ENCODE measurements at regions not wholly inside any gene's neighbourhood (a gene's known extent, or its start where the extent isn't known, plus 50 kb on each side); places are given as distances from the start of the nearest gene placed in this dataset.

DNA sequence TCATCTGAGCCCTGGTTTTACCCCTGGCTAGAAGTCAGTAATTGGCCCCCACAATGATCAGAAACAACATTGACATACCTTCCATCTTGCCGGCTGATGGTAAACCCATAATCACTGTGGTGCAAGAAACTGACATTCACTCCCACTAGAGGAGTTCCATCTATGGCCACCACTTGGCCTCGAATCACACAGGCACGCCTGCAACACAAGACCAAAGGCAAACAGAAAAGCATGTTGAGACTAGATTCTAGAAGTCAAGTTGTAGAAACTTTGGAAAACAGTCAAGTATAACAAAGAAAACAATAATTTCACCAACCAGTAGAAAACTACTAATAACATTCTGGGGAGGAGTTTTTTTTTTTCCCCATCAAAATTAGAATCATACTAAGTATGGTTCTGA is 183.4 kb downstream of the SH2D1A start:
- no peak for DNase-seq

DNA sequence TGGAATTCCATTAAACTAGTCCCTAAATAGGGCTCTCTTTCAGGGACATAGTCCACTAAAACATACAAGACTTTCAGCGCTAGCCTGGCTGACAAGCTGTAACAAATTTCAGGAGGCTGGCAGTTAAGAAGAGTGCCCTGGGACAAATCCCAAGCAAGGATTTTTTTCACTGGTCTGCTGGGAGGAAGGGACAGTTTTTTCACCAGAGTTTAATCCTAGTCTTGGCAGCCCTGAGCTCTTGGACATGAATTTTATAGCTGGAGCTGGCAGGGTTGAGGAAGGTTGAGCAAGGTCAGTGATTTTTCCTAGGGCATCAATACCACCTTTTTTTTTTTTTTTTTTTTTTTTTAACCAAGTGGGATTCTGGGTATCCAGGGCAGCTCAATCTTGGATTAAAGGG is 184.4 kb downstream of the SH2D1A start:
- no peak for DNase-seq

DNA sequence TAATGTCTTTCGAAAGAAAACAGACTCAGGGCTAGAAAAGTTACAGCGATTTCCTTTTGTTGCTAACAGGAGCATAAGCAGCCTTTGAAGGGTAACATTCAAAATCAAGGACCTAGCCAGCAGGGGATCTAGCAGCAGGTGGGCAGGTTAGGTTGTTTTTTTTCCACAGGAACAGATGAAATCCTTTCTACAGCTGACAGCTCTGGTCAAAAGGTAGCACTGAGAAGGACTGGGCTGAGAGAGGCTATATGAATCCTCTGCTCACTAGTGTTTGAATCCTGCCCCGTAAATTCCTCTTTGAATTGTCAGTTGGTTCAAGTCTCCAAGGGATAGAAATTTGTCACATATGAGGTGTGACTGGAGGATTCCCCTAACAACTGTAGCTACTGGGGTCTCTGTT is 188.2 kb downstream of the SH2D1A start:
- no peak for DNase-seq

DNA sequence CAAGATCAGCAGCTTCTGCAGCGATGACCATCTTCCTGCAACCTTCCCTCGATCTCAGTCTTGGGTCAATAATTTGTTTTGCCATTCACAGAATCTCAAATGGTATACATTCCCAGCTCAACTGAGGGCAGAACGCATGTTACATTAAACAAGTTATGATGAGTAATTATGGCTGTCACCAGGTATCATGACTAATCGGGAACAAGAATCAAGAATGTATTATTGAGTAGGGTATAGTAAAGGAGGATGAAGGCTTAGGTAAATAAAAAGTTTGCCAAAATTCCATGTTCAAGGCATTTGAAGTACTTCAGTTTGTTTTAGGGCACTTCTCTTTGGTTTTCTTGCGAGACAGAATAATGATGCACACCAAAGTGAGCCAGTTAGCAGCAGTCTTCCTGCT is 194.1 kb downstream of the SH2D1A start:
- DNase-seq, result no peak

DNA sequence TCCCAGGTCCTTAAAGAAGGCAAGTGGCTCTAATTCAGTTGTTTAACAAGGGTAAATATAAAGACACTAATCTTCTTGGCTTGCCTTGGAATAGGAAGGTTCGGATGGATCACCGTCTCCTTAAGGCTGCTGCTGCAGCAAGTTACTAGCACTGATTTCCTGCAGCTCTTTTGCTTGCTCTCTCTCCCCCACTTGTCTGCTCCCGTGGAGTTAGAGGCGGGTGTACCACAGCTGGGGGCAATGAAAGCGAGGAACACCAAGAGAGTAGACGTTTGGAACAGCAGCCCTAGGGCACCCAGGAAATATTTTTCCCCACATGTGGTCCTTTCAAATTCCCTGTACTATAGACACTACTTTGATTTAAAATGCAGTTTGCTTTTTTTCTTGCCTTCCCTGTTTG is 202.2 kb downstream of the SH2D1A start:
- DNase-seq, result no peak

DNA sequence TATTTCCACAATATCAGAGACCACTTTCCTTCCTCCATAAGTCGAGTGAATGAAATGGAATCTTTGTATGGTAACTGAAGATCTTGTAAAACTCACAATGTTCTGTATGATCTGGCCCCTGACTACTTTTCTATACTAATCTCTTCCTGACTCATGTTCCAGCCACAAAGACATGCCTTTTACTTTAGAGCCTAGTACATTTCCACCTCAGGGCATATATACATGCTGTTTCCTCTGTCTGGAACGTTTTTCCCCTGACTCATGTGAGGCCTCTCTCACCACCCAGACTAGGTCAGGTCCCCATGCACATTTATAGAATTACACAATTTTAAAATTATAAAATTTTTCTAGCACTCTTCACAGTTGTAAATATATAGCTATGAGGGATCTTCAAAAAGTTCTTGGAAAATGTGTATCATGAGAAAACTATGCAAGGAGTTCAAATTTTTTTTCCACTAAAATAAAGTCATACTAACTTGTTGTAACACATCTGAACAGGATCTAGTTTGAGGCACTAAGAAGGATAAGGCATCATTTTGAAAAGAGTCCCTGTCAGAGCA is 208.8 kb downstream of the SH2D1A start:
- DNase-seq, result no peak

DNA sequence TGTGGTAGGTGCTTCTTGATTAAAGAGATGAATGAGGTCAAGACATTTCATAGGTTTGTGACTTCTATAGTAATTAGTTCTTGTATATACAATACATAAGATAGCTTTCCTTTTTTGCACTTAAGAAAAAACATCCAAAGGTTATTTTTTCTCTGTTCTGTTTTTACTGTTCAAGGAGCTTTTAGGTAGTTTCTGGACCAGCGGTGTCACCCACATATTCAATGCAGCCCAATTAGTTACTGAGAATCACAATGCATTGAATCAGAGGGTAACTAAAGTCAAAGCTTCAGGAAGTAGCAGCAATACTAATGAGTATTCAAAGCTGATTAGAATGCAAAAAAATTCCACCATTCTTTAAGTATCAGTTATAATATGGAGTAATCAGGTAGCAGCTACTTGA is 211.6 kb downstream of the SH2D1A start:
- no peak for DNase-seq

DNA sequence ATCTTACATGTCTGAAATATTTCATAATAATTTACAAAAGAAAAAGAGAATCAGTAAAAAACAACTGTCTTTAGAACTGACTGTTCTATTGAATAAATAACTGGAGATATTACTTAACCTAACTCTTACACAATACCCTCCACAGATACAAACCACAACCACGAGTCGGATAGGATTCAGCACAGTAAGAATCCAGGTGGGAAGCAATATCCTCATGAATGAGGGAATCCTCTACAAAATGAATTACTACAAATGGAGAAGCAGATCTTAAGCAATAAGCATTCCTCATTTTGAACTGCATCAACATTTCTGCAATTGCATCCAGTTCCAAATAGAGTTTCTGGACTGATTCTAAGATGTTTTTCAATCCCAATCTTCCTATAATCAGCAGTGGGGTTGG is 227.1 kb downstream of the SH2D1A start:
- no peak for DNase-seq

DNA sequence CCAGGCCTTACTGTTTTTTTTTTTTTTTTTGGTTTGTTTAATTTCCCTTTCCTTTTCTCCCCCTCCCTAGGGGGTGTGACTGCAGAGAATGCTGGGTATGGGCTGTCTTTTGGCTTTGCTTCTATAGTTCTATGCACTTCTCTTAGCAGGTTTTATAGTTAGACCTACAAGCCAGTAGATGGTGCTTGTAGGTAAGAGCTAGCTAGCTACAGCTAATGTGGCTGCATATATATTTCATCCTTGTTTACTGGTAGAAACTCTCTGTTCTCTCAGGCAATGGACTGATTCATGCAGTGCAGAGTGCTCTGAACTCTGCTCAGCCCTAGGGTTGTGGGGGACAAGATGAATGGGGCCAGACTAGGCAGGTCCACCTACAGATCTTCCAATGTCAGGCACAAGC is 246.4 kb downstream of the SH2D1A start:
- DNase-seq, result no peak

DNA sequence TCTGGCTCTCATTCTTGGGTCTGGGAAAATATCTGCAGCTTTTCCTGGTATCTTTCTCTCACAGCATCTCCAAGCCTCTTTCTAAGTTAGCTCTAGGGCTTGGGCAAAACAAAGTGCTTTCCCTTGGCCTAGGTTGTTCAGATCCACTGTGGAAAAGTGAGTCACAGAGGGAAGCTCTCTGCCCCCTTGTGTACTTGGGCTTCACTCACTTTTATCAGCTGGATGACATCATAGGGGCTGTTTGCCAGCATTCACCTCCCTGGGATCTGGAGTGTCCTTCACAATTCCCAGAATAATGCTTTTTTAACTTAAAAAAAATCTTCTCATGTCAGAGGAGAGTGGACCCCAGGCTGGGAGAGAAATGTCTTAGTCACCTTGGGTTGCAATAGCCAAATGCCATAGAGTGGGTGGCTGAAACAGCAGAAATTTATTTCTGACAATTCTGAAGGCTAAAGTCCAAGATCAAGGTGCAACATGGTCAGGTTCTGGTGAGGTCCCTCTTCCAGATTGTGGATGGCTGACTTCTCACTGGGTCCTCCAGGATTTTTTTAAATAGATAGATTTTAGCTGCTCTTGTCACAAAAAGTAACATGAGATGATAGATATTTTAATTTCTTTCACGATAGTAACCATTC is 247.8 kb downstream of the SH2D1A start:
- DNase-seq, result no peak

DNA sequence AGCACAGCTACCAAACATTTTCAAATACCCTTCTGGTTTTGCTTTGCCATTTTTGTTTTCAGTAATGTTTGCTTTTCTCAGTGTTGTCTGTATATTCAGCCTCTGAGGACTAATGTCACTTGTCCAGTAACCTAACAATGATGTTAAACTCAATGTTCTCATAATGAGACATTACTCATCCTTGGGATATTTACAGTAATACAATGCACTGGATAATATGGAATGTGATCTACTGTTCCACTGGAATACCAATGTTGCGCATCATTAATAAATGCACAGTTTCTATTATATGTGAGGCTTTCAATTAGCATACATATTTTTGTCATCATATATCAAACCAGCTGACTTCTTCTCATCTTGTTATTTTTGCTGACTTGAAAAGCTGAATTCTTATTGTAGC is 259.1 kb downstream of the SH2D1A start:
- DNase-seq, result no peak

DNA sequence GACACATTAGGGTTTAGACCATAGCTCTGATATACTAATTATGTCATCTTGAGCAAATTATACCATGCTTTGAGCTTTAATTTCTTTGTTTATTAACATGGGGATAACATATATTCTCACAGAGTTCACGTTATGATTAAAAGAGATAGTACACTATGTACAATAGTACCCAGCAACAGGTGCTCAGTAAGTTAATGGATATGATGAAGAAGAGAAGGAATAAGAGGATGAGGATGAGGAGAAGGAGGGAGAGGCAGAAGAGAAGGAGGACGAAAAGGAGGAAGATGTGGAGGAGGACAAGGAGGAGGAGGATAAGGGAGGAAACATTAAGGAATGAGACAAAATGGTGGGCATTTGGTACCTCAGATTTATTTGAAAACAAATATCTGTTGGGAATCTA is 260.4 kb downstream of the SH2D1A start:
- DNase-seq, result no peak

DNA sequence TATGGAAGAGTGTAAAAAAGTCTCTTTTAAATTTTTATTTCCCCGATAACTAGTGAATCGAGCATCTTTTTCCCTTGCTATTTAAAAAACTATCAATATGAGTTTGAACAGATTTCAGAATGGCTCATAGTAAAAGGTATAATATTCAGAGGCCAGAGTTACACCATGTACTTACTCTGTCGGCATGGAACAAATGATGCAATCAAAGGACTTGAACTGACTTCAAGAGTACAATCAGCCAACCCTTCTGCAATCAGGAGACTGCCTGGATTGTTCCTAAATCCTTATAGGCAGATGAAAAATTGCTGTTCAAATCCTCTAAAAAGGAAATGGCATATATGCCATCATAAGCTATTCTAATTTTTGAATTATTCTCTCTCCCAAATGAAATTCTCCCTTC is 273.3 kb downstream of the SH2D1A start:
- DNase-seq, result no peak

DNA sequence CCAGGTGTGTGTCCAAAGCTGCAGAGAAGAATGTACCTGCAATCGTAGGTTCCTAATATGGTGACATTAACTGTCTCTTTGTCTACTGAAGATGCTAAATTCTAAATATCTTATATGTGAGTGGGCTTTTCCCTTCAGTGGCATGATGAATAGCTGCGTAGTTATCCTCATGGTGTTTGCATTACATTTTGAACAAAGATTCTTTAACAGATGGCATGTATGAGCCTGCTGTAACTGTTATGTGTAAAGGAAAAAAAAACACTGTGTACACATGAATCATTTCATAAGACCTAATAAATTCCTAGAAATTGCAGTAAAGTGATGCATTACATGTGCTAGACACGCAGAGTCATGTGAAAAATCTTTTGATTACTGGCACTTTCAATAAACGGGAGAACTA is 288.0 kb downstream of the SH2D1A start:
- DNase-seq, result no peak

DNA sequence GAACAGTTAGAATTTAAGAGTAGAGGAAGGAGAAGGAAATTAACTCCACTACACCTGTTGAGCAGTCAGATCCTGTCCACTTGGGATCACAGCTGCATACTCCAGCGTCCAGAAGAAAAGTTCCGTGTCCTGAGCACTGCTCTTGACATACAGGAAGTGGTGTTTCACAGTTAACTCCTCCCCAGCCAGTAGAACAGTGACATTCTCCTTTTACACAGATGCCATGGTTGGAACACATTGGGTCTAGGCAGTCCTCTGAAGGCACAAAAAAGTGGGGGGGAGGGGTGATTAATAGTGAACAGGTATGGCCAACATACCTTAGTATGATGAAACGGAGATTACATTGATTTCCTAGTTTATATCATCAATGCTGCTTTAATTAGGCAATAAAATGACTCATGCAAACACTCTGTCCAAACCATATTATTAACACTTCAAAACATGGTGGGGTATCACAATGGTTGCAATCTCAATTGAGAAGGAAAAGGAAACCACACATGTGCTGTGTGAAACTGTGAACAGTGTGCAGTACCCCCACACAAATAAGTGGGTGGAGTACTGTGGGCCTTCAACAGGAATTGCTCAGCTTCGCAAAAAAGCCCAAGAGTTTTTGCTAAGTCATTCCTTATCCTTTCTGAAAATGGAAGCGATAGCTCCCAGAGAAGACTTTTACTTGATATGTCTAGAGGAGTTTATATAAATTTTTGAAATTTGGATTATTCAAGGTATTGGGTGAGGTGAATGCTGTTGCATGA is 295.6 kb downstream of the SH2D1A start:
- DNase-seq, result peak in 1 of 2 donors; percentile 7

DNA sequence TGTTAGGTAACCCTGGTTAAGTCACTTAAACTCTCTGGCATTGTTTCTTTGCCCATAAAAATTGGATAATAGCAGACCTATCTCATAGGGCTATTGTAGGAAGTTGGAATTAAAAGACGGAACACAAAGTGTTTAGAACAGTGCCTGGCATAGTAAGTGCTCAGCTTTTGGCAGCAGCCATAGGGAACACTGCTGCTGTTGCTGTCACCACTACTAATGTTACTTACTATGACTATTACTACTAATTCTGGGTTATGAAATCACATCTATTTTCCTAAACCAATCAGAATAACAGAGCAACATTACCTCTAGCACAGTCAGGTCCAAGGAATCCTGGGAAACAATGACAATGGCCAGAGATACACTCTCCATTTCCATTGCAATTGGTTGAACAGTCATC is 300.0 kb downstream of the SH2D1A start:
- DNase-seq, result no peak

DNA sequence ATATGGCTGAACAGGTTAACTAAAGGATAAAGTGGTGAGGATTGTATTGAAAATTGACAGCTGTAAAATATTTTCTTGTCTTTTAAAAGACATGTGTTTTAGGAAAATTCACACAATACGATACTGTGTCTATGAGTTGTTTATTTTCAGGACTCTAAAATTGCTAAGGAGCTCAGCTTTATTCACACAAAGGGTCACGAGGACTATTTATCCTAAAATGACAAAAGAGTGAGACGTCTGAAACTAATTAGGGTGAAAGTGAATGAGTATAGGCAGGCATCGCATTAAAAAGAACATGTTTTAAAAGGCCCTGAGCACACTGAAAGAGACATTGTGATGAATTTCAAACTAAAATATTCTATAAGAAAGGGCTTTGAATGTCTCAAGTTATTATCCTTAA is 304.7 kb downstream of the SH2D1A start:
- no peak for DNase-seq

DNA sequence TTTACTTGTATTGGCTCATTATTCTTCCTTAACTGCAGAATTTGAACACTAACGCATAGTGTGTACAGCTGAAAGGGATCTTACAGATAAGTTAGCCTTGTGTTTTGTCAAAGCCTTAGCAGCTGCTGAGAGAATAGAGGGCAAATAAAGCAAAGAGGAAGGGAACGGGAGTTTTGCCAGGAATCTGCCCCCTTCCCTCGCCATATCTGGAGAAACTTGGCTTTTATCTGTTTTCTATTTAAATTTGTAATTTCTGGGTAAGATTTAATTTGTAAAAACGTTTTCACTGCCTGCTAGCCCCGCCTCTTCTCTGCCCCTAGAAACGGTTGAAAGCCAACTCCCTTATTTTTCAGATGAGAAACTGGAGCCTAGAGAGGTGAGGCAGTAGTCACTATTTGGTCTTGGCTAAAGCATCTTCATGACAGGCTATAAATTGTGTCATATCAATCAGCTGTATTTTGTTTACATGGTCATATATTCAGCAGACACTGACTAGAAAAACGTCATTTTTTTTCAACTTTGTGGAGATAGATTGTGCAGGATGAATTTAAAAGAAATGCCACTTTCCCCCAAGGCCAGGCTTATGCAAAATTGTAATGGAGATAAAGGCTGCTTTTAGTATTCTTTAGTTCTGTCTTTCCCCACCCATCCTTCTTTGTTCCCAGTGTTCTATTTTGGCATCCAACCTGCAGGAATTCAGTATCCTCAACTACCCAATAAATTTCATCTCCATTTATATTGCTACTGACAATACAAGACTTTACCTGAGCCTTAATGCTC is 319.4 kb downstream of the SH2D1A start:
- no peak for DNase-seq

DNA sequence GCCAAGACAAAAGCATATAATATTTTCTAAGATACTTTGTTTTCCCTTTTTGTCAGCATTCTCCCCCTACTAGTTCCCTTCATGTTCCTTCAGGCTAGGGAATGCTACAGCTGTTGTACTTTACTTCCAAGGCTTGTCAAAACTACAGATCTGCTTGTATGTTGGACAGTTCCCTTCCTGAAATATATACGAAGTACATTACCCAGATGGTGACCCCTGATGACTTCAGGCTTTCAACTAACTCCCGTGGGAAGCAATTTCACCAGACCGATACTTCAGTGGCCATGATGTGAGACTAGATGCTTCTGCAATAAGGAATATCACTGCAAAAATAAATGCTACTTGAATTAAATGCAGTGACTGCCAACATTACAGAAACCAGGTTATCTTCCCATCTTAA is 332.8 kb downstream of the SH2D1A start:
- no peak for DNase-seq

DNA sequence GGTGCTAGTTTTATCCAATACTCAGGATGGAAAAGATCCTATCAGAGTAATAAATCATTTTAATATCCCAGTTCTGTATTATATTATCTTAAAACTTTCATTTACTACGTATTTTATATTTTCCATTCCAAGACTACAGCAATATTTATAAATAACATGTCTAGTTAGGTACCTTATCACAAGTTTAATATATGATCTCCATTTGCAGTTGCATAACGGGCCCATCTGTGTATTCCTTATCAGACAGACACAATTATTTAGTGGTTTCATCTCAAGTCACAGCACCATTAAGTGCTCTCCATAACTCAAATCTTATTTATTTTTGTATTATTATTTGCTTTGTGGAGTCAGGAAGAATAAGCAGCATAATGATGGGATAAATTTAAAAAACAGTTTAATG is 333.9 kb downstream of the SH2D1A start:
- no peak for DNase-seq

DNA sequence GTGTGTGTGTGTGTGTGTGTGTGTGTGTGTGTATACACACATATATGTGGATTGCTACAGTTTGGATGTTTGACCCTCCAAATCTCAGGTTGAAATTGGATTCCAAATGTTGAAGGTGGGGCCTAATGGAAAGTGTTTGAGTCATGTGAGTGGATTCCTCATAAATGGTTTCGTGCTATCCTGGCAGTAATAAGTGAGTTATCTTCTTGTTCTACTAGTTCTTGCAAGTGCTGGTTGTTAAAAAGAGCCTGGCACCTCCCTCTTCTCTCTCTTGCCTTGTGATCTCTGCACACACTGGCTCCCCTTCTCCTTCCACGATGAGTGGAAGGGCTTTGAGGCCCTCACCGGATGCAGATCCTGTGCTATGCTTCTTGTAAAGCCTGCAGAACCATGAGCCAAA is 344.1 kb downstream of the SH2D1A start:
- no peak for DNase-seq

DNA sequence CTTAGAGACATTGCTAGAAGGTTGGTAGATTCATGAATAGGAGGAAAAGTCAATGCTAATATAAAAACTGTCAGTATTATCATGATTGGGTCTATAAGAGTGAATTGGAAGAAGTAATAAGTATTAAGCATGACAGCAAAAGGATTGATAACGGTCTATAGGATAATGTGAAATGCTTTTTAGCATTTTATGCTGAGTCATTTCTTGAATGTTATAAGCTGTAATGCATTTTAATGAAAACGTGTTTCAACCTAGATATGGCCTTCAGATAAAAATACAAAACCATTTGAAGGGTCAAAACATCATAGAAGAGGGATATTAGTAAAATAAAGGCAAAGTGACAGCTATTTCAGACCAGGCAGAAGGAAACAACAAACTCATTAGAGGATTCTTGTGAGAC is 353.5 kb downstream of the SH2D1A start:
- DNase-seq, result no peak

DNA sequence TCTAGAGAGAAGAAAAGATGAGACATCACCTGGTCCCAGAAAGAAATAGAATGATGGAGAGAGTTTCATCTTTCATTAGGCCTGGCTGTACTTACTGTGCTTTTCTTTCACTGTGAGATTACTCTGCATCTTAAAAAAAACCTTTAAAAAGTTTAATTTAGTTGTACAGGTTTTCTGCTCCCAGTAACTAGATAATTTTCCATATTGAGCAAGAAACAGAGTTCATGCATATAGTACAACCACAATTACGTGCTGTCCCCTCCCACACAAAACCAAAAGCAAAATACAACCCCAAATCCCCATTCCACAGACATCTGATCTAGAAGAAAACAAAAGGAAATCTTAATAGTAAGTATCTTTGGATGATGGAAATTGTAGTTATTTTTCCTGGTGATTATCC is 371.2 kb downstream of the SH2D1A start:
- no peak for DNase-seq

DNA sequence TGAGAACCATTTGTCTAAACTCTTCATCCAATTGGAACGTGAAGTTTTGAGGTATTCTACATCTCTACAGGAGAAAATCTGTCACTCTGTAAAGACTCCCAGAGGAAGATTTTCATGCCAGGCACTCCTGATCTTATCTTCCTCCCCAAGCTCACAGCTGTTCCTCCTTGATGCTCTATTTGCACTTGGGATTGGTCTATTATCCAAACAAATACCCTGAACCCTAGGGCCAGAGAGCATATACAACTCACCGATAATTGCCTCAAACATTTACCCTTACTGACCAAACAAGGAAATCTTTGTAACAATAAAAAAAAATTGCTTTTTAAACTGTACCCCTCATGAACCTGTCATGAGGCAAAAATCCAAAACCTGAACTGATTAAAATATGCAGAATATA is 372.7 kb downstream of the SH2D1A start:
- DNase-seq, result no peak
